HEK293 (cell line): ENCODE measurements at regions not wholly inside any gene's neighbourhood (a gene's known extent, or its start where the extent isn't known, plus 50 kb on each side); places are given as distances from the start of the nearest gene placed in this dataset.

Source experiments
- CTCF ChIA-PET: fragments of 350-600 bp; formaldehyde crosslinking; extraction: SDS; loops from one replicate; lab custom pipeline; 2021; ENCODE audit warnings: antibody characterized with exemption; lab: Yijun Ruan, JAX
- POLR2A ChIA-PET: fragments of 300-600 bp; formaldehyde crosslinking; extraction: SDS; loops from one replicate; lab custom pipeline; 2020; ENCODE audit warnings: antibody characterized with exemption, inconsistent platforms; lab: Yijun Ruan, JAX
- H3K27ac ChIP-seq: fragments of 200-500 bp; sonication (Bioruptor generic); 2 replicates; pipeline ENCODE4 v1.5.1; 2014; ENCODE audit warnings: low read depth, low read length, control low read depth, inconsistent platforms; ENCODE audit errors: extremely low read depth
- H3K36me3 ChIP-seq, 2 experiments: fragments of 200-500 bp in 1 of 2; sonication (Bioruptor generic) in 1 of 2; 1 replicate in 1 of 2; 2 replicates in 1 of 2; pipeline ENCODE4 v1.5.1; 2014 to 2017; ENCODE audit warnings: inconsistent platforms in 2 of 2, low read length in 2 of 2; ENCODE audit not compliant: control insufficient read depth in 2 of 2, insufficient read depth in 1 of 2
- H3K4me1 ChIP-seq: fragments of 200-500 bp; sonication (Bioruptor generic); 2 replicates; pipeline ENCODE4 v1.5.1; 2014; ENCODE audit warnings: mild to moderate bottlenecking, low read length, inconsistent platforms; ENCODE audit not compliant: control insufficient read depth, insufficient read depth
- H3K4me3 ChIP-seq: 2 replicates; pipeline ENCODE4 v1.5.1; 2011; ENCODE audit warnings: low read depth, mild to moderate bottlenecking, control low read depth, low read length, moderate library complexity
- H3K9me3 ChIP-seq: fragments of 200-500 bp; sonication (Bioruptor generic); 2 replicates; pipeline ENCODE4 v1.5.1; 2014; ENCODE audit warnings: low read depth, low read length, inconsistent platforms; ENCODE audit not compliant: control insufficient read depth, insufficient read depth
- ATF2 ChIP-seq: fragments of 450-650 bp; formaldehyde crosslinking; IDR thresholded peaks from 2 replicates; pipeline ENCODE4 v1.5.1; 2016; ENCODE audit warnings: missing biosample characterization, missing genetic modification characterization, low read depth
- GLI2 ChIP-seq: fragments of 450-650 bp; formaldehyde crosslinking; IDR thresholded peaks from 2 replicates; pipeline ENCODE4; 2017; ENCODE audit warnings: missing biosample characterization, missing genetic modification characterization, low read depth, borderline replicate concordance
- GLI4 ChIP-seq: fragments of 450-650 bp; formaldehyde crosslinking; IDR thresholded peaks from 2 replicates; pipeline ENCODE4 v1.5.1; 2016; ENCODE audit warnings: missing biosample characterization, missing genetic modification characterization
- KLF10 ChIP-seq: fragments of 450-650 bp; IDR thresholded peaks from 2 replicates; pipeline ENCODE4 v1.5.1; 2018; ENCODE audit warnings: missing biosample characterization, mild to moderate bottlenecking, missing genetic modification characterization
- PATZ1 ChIP-seq: fragments of 450-650 bp; formaldehyde crosslinking; IDR thresholded peaks from 2 replicates; pipeline ENCODE4 v1.5.1; 2016; ENCODE audit warnings: missing biosample characterization, missing genetic modification characterization
- PRDM4 ChIP-seq: fragments of 450-650 bp; formaldehyde crosslinking; IDR thresholded peaks from 2 replicates; pipeline ENCODE4 v1.5.1; 2017; ENCODE audit warnings: missing biosample characterization, missing genetic modification characterization
- SALL2 ChIP-seq: fragments of 450-650 bp; formaldehyde crosslinking; IDR thresholded peaks from 2 replicates; pipeline ENCODE4 v1.5.0; 2017; ENCODE audit warnings: missing biosample characterization, mild to moderate bottlenecking, missing genetic modification characterization, borderline replicate concordance
- SP2 ChIP-seq: fragments of 450-650 bp; formaldehyde crosslinking; IDR thresholded peaks from 2 replicates; pipeline ENCODE4 v1.5.1; 2016; ENCODE audit warnings: missing biosample characterization, missing genetic modification characterization
- ZBTB1 ChIP-seq: fragments of 450-650 bp; formaldehyde crosslinking; IDR thresholded peaks from 2 replicates; pipeline ENCODE4 v1.5.1; 2016; ENCODE audit warnings: missing biosample characterization, missing genetic modification characterization
- ZBTB17 ChIP-seq: fragments of 450-650 bp; formaldehyde crosslinking; IDR thresholded peaks from 2 replicates; pipeline ENCODE4 v1.5.1; 2016; ENCODE audit warnings: missing biosample characterization, missing genetic modification characterization
- ZBTB48 ChIP-seq: fragments of 450-650 bp; formaldehyde crosslinking; IDR thresholded peaks from 2 replicates; pipeline ENCODE4 v1.5.1; 2016; ENCODE audit warnings: missing biosample characterization, missing genetic modification characterization
- ZFHX2 ChIP-seq: fragments of 450-650 bp; formaldehyde crosslinking; conservative IDR thresholded peaks from 2 replicates; pipeline ENCODE4 v1.5.1; 2016; ENCODE audit warnings: missing biosample characterization, missing genetic modification characterization
- ZNF2 ChIP-seq: fragments of 450-650 bp; formaldehyde crosslinking; IDR thresholded peaks from 2 replicates; pipeline ENCODE4 v1.5.1; 2016; ENCODE audit warnings: missing biosample characterization, missing genetic modification characterization
- ZNF24 ChIP-seq: fragments of 450-650 bp; formaldehyde crosslinking; IDR thresholded peaks from 2 replicates; pipeline ENCODE4 v1.5.1; 2016; ENCODE audit warnings: missing biosample characterization, missing genetic modification characterization
- ZNF391 ChIP-seq: fragments of 450-650 bp; formaldehyde crosslinking; IDR thresholded peaks from 2 replicates; pipeline ENCODE4 v1.5.1; 2016; ENCODE audit warnings: low read depth, missing biosample characterization, missing genetic modification characterization, borderline replicate concordance
- ZNF488 ChIP-seq: fragments of 450-650 bp; formaldehyde crosslinking; IDR thresholded peaks from 2 replicates; pipeline ENCODE4 v1.5.1; 2016; ENCODE audit warnings: missing biosample characterization, missing genetic modification characterization
- ZNF548 ChIP-seq: fragments of 450-650 bp; formaldehyde crosslinking; IDR thresholded peaks from 2 replicates; pipeline ENCODE4 v1.5.1; 2016; ENCODE audit warnings: missing biosample characterization, missing genetic modification characterization
- ZNF664 ChIP-seq: fragments of 450-650 bp; formaldehyde crosslinking; IDR thresholded peaks from 2 replicates; pipeline ENCODE4 v1.5.1; 2016; ENCODE audit warnings: missing biosample characterization, missing genetic modification characterization
- TF ChIP-seq, protein P1 (sequence below): fragments of 450-650 bp; formaldehyde crosslinking; IDR thresholded peaks from 2 replicates; pipeline ENCODE4 v1.5.1; 2016; ENCODE audit warnings: missing biosample characterization, missing genetic modification characterization

DNA sequence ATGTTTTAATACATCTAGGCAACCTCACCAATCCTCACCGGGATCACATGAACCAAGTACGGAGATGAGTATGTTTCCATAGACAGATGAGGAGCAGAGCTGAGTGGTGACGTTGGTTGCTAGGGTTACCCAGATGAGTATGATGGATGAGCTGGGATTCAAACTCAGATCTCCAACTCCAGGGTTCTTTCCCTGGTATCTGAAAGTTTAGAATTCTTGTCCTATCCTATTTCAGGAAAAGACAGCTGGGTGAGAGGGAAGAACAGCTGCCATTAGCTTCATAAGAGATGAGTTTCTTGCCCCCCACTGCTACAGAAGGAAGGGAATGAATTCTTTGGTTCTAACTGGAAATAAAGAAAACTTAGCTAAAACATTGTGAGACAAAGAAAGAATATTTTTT is 728.9 kb upstream of the TBX3 start:
- no peak overlapping the region for H3K27ac ChIP-seq
- no peaks in the 10 kb centered on the region for H3K9me3 ChIP-seq
- TF ChIP-seq ZNF2 (tag by site-specific recombination): no peak
- TF ChIP-seq ZBTB1 (tag by site-specific recombination): no peak
- TF ChIP-seq PRDM4: no peak
- TF ChIP-seq SALL2: no peak
- no peak for TF ChIP-seq ZNF664 (tag by site-specific recombination)
- TF ChIP-seq ZNF24 (tag by site-specific recombination): no peak
- TF ChIP-seq ZNF488 (tag by site-specific recombination): no peak
- TF ChIP-seq KLF10 (tag by site-specific recombination): no peak
- TF ChIP-seq GLI2 (tag by site-specific recombination): no peak
- TF ChIP-seq ZBTB17 (tag by site-specific recombination): no peak
- TF ChIP-seq ZNF548 (tag by site-specific recombination): no peak
- TF ChIP-seq, protein P1, sequence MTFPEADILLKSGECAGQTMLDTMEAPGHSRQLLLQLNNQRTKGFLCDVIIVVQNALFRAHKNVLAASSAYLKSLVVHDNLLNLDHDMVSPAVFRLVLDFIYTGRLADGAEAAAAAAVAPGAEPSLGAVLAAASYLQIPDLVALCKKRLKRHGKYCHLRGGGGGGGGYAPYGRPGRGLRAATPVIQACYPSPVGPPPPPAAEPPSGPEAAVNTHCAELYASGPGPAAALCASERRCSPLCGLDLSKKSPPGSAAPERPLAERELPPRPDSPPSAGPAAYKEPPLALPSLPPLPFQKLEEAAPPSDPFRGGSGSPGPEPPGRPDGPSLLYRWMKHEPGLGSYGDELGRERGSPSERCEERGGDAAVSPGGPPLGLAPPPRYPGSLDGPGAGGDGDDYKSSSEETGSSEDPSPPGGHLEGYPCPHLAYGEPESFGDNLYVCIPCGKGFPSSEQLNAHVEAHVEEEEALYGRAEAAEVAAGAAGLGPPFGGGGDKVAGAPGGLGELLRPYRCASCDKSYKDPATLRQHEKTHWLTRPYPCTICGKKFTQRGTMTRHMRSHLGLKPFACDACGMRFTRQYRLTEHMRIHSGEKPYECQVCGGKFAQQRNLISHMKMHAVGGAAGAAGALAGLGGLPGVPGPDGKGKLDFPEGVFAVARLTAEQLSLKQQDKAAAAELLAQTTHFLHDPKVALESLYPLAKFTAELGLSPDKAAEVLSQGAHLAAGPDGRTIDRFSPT (tag by site-specific recombination): no peak
- no peak for TF ChIP-seq ZNF391 (tag by site-specific recombination)
- TF ChIP-seq ZBTB48 (tag by site-specific recombination): no peak
- no peak for TF ChIP-seq ATF2
- TF ChIP-seq ZFHX2: no peak
- no peak for TF ChIP-seq GLI4 (tag by site-specific recombination)
- no peak for TF ChIP-seq SP2
- TF ChIP-seq PATZ1: no peak
- TF ChIP-seq, all 188 proteins: peak for 0
- Histone ChIP-seq H3K36me3 (no peaks in the 10 kb centered on the region), H3K4me3 (no peak overlapping the region), H3K4me1 (0 out of 2 replicates have a peak, but pooled peaks cover 2% of the 10 kb centered on the region)
- POLR2A ChIA-PET: no interaction called here
- CTCF ChIA-PET: interaction anchor here (0.7 kb wide), 1 partner anchor 20 kb away, joined by 3 read pairs; no protein-coding TSS in a partner anchor
